Jurkat, Clone E6-1 (cell line): ENCODE measurements at regions not wholly inside any gene's neighbourhood (a gene's known extent, or its start where the extent isn't known, plus 50 kb on each side); places are given as distances from the start of the nearest gene placed in this dataset.

Source experiments
- DNase-seq: peaks from one replicate; pipeline ENCODE4 v3.0.0-alpha.2; 2011; ENCODE audit warnings: low read depth, low spot score
- H3K4me3 ChIP-seq: 2 replicates; pipeline ENCODE4 v1.5.1; 2011; ENCODE audit warnings: mild to moderate bottlenecking, low read length, control low read depth, moderate library complexity

DNA sequence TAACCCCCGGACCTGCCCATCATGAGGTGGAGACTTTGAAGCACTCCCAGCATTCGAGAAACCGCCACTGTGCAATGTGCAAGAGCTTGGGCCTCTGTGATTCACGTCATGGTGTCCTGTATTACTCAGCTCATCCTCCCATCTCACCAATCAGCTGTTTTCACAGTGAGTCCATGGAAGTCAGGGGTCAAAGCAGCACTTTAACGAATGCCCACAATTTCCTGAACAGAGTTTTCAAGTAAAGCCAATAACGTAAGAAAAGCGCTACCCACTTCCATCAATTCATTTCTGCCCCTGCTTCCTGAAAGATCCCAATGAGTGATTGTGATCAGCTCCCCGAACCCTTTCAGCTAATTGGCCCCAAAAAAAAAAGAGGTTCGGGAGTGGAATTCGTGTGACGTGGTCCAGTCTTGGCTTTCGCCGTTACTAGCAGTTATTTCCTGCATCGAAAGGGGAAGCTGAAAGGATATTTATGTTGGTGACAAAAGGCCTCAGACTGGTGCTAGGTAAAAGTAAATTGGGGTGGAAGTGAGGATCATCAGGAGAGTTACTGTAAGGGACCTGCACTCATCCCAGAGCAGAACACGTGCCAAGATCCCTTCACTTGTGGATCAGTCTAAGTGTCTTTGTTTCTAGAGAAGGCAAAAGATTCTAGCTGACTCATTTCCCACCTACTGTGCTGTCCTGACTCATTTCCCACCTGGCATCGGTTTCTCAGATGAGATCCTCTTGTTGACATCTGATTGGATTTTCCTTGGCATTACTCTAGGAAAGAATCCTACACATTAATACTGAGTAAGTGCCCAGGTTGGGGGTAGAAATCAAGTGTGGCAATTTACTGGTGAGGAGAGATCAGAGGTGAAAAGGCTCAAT, 136.7 kb upstream of the NUDT7 start:
- no peak for DNase-seq
- no peak overlapping the region for H3K4me3 ChIP-seq

- DNase-seq: no peak
- H3K4me3 ChIP-seq: no peak overlapping the region
These were observed 133.9 kb upstream of the NUDT7 start for GRCh38 chr16:77588389-77588788.

DNA sequence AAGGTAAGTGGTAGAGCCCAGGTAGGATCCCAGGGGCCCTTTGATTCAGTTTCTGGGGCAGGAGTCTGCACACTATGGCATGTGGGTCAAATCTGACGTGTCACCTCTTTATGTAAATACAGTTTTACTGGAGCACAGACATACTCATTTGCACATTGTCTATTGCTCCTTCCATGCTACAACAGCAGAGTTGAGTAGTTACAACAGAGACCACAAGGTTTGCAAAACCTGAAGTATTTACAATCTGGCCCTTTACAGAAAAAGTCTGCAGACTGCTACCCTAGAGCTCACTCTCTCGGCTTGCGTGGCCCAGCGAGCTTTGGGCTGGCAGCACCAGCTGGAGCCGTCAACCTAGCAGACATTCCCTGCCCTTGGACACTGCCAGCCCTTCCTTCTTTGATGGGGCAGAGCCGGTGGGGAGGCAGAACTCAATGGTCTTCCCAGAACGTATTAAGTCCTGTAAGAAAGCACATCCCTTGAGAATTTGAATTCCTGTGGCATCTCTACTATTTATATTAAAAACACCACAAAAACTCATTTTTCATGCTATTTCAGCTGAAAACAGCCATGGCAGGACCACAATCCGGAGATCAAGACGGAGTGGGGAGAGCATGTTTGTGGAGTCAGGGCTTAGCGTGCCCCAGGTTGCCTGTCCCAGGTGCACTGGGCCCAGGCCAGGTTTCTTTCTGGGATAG, 133.1 kb upstream of the NUDT7 start:
- H3K4me3 ChIP-seq: no peak overlapping the region
- no peak for DNase-seq

DNA sequence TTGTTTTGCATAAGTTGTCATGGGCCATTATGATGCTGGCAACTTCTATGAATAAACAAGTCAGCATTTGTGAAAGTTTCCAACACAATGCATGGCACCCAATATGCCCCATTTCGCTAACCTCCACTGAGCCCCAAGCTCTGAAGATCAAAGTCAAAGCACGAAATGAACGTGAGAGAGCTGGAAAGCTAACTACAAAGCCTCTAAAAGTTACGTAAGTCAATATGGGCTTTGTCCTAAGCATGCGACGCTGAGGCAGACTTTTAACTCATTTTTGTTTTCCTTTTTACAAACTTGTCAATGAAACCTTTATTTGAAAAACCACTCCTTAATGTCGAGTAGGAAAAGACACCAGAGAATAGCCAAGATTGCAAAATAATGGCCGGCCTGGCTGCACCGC, 131.6 kb upstream of the NUDT7 start:
- no peak overlapping the region for H3K4me3 ChIP-seq
- no peak for DNase-seq

DNA sequence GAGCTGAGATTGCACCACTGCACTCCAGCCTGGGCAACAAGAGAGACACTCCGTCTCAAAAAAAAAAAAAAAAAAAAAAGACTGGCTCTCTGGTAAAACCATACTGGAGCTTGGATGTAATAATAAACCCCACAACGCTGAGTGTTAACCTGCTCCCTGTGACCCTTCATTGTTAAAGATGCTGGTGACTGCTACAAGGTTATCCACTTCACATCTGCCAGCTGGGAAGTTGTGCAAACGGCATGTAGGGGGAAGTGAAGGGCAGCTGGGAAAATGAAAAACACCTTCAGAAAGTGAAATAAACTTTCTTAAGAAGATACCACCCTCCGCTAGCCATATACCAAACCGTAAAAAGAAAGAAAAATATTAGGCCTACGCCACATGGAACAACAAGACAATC, 131.0 kb upstream of the NUDT7 start:
- DNase-seq: no peak
- no peak overlapping the region for H3K4me3 ChIP-seq

DNA sequence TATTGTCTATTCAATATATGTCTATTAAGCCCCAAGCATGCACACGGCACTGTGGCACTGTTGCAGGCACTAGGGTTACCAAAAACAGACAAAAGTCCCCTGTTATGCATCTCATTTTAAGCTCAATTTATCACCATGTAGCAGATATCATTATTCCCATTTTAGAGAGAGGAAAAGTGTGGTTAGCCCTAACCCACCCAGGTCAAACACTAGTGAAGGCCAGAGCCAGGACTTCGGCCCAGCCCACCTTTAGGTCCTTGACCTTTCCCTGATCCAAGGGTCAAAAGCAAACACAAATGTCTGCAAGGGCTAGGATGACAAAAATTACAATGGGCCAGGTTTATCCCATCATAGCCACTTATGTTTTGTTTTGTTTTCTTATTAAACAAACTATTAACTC, 130.3 kb upstream of the NUDT7 start:
- no peak overlapping the region for H3K4me3 ChIP-seq
- no peak for DNase-seq

DNA sequence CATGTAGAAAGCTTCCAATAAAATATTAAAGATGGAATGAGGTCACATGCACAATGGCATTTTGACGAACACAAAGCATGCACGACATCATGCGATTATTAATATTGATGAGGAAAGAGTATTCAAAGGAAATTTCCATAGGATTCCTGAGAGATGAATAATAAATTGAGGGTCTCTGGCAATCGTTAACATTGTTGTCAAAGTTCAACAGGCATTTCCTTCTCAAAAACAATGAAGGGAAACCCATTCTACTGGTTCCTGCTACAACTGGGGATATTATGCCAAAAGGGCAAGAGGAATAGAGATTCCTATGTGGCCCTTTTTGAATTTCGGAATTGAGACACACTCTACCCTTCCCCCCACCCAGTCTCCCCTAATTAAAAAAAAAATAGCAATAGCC, 128.3 kb upstream of the NUDT7 start:
- no peak for DNase-seq

DNA sequence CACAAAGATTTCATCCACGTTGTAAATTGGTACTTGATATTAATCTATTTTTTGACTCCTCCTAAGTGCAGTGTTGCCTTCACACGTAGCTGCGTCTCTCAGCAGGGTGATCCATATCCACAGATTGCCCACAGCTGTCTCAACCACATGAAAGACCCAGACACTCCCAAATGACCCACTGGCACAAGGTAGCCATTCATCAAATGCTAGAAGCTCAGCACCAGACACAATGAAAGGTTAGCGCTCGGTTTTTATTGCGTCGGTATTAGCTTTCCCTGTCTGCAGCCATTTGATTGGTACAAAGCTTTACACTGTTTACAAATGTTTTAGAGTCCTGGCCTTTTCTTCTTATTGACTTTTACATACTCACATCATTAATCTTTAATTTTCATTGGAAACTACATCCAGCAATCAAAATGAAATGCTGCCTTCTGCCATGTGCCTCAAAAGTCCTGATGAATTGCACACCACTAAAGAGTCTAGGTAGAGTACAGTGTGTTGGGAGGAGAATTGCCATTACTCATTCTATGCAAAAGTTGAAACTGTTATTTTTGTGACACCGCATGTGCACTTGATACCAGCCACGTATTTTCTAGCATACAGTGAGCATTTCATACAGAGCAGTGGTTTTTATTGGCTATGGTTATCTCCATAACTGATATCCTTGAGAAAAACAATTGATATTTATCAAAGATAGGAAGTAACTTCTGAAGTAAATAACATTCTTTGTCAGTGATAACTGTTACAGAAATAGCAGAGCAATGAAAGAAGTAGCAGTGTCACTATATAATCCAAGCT, 127.3 kb upstream of the NUDT7 start:
- H3K4me3 ChIP-seq: no peak overlapping the region
- DNase-seq: no peak

More for the DNA sequence above, 128.3 kb upstream of the NUDT7 start:
- no peak overlapping the region for H3K4me3 ChIP-seq

DNA sequence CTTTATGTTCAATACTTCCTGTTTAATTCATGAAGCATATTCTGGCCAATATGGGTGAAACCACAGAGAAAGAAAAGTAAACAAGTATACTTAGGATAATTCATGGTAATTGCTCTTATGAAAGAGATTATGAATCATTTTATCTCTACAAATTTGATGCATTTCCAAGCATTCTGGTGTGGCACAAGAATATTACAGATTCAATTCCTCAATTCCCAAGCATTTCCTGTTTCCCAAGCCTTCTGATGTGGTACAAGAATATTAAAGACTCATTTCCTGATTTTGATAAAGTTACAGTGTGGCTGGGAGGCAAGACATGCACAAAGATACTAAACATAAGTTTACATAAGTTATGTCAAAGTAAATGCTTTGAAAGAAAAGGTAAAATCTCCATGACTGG, 126.1 kb upstream of the NUDT7 start:
- H3K4me3 ChIP-seq: no peak overlapping the region
- DNase-seq: no peak

GRCh38 chr16:77599793-77600415, 122.4 kb upstream of the NUDT7 start:
- peak; percentile 21 for DNase-seq
- no peak overlapping the region for H3K4me3 ChIP-seq

- DNase-seq: no peak
- H3K4me3 ChIP-seq: no peak overlapping the region
These were observed 121.8 kb upstream of the NUDT7 start for GRCh38 chr16:77600555-77600954.

DNA sequence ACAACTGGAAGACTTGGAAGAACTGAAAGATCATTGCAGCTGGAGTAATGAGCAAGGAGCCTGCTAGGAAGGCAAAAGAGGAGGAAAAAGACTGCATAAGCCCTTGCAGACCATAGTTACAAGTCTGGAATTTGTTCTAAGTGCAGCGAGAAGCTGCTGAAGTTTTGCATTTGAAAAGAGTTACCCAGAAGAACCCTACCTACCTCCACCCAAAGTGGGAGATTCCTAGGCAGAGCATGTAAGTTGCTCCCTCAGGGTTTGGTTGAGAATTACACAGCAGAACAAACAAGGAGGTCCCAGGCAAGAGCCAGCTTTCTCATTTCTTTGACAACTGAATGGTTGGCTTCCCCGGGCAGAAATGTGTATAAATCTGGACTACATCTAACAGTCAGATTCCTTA, 118.7 kb upstream of the NUDT7 start:
- H3K4me3 ChIP-seq: no peak overlapping the region
- no peak for DNase-seq

DNA sequence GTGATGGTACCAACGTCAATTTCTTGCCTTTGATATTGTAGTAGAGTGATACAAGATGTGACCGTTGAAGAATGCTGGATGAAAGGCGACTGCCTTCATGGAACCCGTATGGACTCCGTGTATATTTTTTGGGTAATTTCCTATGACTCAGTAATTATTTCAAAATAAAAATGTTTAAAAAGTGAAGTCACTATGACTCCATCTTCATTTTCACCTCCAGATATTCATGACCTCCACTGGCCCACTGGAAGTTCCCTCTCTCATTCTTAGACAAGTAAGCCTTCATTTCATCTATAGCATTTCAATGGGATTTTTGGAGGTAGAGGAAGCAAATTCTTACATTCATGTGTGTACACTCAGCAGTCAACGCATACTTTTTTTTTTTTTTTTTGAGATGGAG, 111.8 kb upstream of the NUDT7 start:
- DNase-seq: no peak
- no peak overlapping the region for H3K4me3 ChIP-seq

- H3K4me3 ChIP-seq: no peak overlapping the region
- DNase-seq: no peak
These were observed 110.9 kb upstream of the NUDT7 start for GRCh38 chr16:77611386-77611785.

DNA sequence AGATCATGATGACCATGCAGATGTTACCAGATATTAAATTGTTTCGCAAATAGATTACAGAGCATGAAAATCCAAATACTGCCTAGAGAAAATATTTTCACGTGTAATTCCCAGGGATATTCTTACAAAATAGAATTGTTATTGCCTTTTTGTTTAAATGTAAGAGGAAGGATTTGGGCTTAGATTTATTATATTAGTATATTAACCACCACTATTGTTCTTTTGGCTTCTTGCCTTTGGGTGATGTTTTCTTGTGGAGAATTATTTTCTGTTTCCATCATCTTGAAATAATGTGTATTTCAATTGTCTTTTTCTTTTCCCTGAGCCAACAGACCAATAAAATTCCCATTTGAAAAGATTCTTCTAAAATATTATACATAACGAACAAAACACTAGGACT, 109.7 kb upstream of the NUDT7 start:
- H3K4me3 ChIP-seq: no peak overlapping the region
- no peak for DNase-seq

DNA sequence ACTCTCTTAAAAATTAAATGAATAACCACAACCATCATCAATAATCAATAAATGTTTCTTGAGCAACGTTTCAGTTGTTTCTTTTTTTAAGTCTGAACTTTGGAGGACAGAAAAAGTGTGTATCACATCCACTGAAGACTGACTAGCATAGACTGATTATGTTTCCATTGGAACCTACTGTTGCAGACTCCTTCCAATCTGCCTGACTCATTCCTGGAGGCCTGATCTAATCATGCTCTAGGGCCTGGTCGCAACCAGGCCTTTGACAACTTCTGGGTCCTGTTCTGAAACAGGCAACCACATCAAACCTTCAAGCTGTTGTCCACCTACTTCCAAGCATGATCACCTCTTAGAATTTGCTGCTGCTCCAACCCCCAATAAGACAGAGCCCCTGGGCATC, 109.2 kb upstream of the NUDT7 start:
- no peak overlapping the region for H3K4me3 ChIP-seq

DNA sequence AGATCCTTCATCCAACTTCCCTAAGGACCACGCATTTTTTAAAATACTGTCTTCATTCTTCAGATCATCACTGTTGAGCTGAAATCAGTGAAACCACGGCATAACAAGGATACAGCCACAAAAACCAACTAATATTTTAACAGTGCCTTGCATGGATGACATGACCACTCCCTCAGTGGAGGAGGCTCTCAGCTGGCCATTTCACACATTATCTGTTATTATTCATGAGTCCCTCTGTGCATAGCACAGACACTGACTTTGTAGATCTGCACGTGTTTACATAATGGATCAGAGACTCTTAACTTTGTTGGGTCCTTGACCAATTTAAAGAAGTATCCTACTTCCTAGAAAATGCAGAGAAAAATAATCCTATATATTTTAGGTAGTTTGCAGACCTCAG, 104.8 kb upstream of the NUDT7 start:
- DNase-seq: no peak
- H3K4me3 ChIP-seq: no peak overlapping the region

More for the DNA sequence above, 109.2 kb upstream of the NUDT7 start:
- no peak for DNase-seq

GRCh38 chr16:77617996-77618395, 104.3 kb upstream of the NUDT7 start:
- DNase-seq: no peak
- no peak overlapping the region for H3K4me3 ChIP-seq

DNA sequence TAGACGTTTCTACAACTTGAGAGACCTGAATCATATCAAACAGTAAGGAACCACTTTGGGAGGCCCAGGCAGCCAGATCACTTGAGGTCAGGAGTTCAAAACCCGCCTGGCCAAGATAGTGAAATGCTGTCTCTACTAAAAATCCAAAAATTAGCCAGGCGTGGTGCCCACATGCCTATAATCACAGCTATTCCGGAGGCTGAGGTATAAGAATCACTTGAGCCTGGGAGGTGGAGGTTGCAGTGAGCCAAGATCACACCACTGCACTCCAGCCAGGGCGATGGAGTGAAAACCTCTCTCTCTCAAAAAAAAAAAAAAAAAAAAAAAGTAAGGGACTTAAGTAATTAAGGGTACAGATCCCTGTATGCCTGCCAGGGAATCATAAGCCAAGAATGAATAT, 103.4 kb upstream of the NUDT7 start:
- DNase-seq: no peak
- no peak overlapping the region for H3K4me3 ChIP-seq
